Cardiac muscle cell (in vitro differentiated cells and primary cell): ENCODE measurements at regions not wholly inside any gene's neighbourhood (a gene's known extent, or its start where the extent isn't known, plus 50 kb on each side); places are given as distances from the start of the nearest gene placed in this dataset.

Source experiments
- DNase-seq, 2 donors: peaks; one replicate each; pipeline versions ENCODE4 v3.0.0 to v3.0.0-alpha.2; 2010 to 2017; ENCODE audit warnings: low read depth in 1 of 2, low spot score in 1 of 2
- H3K27ac ChIP-seq: fragments of 200-600 bp; sonication (generic); 2 replicates; pipeline ENCODE4 v1.5.1; 2016
- H3K27me3 ChIP-seq: fragments of 200-600 bp; sonication (generic); 2 replicates; pipeline ENCODE4 v1.6.0; 2016; ENCODE audit warnings: control low read depth
- H3K36me3 ChIP-seq: fragments of 200-600 bp; sonication (generic); 2 replicates; pipeline ENCODE4 v1.5.1; 2016; ENCODE audit warnings: control low read depth
- H3K4me1 ChIP-seq: fragments of 200-600 bp; sonication (generic); 2 replicates; pipeline ENCODE4 v1.8.1; 2017; ENCODE audit warnings: low read depth, mild to moderate bottlenecking, mixed run types
- H3K4me3 ChIP-seq: fragments of 200-600 bp; sonication (generic); 2 replicates; pipeline ENCODE4 v1.5.1; 2016; ENCODE audit warnings: mild to moderate bottlenecking
- H3K9me3 ChIP-seq: fragments of 200-600 bp; sonication (generic); 2 replicates; pipeline ENCODE4 v1.5.1; 2017; ENCODE audit warnings: low read depth, mild to moderate bottlenecking, control low read depth
- CTCF ChIP-seq: IDR thresholded peaks from 2 replicates; pipeline ENCODE4 v1.5.1; 2012; ENCODE audit warnings: low read depth, mild to moderate bottlenecking, low read length

- H3K36me3 ChIP-seq: no peaks in the 10 kb centered on the region
- no peak for DNase-seq
- no peaks in the 10 kb centered on the region for H3K27me3 ChIP-seq
- H3K4me1 ChIP-seq: no peaks in the 10 kb centered on the region
- H3K4me3 ChIP-seq: no peak overlapping the region
- no peaks in the 10 kb centered on the region for H3K9me3 ChIP-seq
- TF ChIP-seq CTCF: no peak
- H3K27ac ChIP-seq: no peak overlapping the region
These were observed 247.4 kb downstream of the CYLC2 start for GRCh38 chr9:103242486-103242885.

GRCh38 chr9:103243553-103243952 is 248.4 kb downstream of the CYLC2 start:
- Histone ChIP-seq H3K4me1 (no peaks in the 10 kb centered on the region), H3K4me3 (no peak overlapping the region), H3K27ac (no peak overlapping the region), H3K27me3 (no peaks in the 10 kb centered on the region), H3K36me3 (no peaks in the 10 kb centered on the region), H3K9me3 (no peaks in the 10 kb centered on the region)
- no peak for TF ChIP-seq CTCF
- no peak for DNase-seq

GRCh38 chr9:103245369-103245768 is 250.2 kb downstream of the CYLC2 start:
- H3K27ac ChIP-seq: no peak overlapping the region

GRCh38 chr9:103261951-103262350 is 266.8 kb downstream of the CYLC2 start:
- Histone ChIP-seq H3K27me3 (no peaks in the 10 kb centered on the region), H3K4me3 (no peak overlapping the region), H3K4me1 (no peaks in the 10 kb centered on the region), H3K36me3 (no peaks in the 10 kb centered on the region), H3K9me3 (no peaks in the 10 kb centered on the region), H3K27ac (no peak overlapping the region)
- TF ChIP-seq CTCF: no peak
- no peak for DNase-seq

More at GRCh38 chr9:103245369-103245768, 250.2 kb downstream of the CYLC2 start:
- H3K9me3 ChIP-seq: no peaks in the 10 kb centered on the region
- no peaks in the 10 kb centered on the region for H3K36me3 ChIP-seq
- no peaks in the 10 kb centered on the region for H3K4me1 ChIP-seq
- no peak for TF ChIP-seq CTCF
- DNase-seq: peak in 1 of 2 donors; percentile 7
- H3K27me3 ChIP-seq: no peaks in the 10 kb centered on the region
- H3K4me3 ChIP-seq: no peak overlapping the region

- no peaks in the 10 kb centered on the region for H3K9me3 ChIP-seq
- DNase-seq: no peak
- no peaks in the 10 kb centered on the region for H3K27me3 ChIP-seq
- no peaks in the 10 kb centered on the region for H3K4me1 ChIP-seq
- no peak overlapping the region for H3K4me3 ChIP-seq
- TF ChIP-seq CTCF: no peak
- no peaks in the 10 kb centered on the region for H3K36me3 ChIP-seq
- no peak overlapping the region for H3K27ac ChIP-seq
These were observed 270.9 kb downstream of the CYLC2 start for GRCh38 chr9:103266064-103266463.

- no peaks in the 10 kb centered on the region for H3K4me1 ChIP-seq
- no peaks in the 10 kb centered on the region for H3K27me3 ChIP-seq
- TF ChIP-seq CTCF: no peak
- no peaks in the 10 kb centered on the region for H3K36me3 ChIP-seq
- no peak overlapping the region for H3K27ac ChIP-seq
- H3K4me3 ChIP-seq: no peak overlapping the region
- no peaks in the 10 kb centered on the region for H3K9me3 ChIP-seq
- DNase-seq: no peak
These were observed 282.1 kb downstream of the CYLC2 start for GRCh38 chr9:103277240-103277639.
